Motor neuron (in vitro differentiated cells): ENCODE measurements at regions not wholly inside any gene's neighbourhood (a gene's known extent, or its start where the extent isn't known, plus 50 kb on each side); places are given as distances from the start of the nearest gene placed in this dataset.

Experiments used
- ATAC-seq, 8 experiments: fragments of 200-7000 bp; cut with Tn5 transposase; replicated peaks in 6 of 8; 2 replicates each; pipeline ENCODE4 v1.8.0; 2021; ENCODE audit warnings: mild to moderate bottlenecking in 8 of 8, moderate library complexity in 8 of 8
- H3K27ac ChIP-seq, 2 donors: fragments of 250-450 bp; sonication (Bioruptor Pico); 2 replicates each; pipeline ENCODE4 v1.9.0; 2021; ENCODE audit warnings: antibody characterized with exemption in 2 of 2, mild to moderate bottlenecking in 2 of 2, moderate library complexity in 1 of 2
- H3K4me1 ChIP-seq, 2 donors: fragments of 250-450 bp; sonication (Bioruptor Pico); replicated peaks in 1 of 2; 2 replicates each; pipeline ENCODE4 v1.6.1; 2021; ENCODE audit warnings: antibody characterized with exemption in 2 of 2, mild to moderate bottlenecking in 2 of 2, moderate library complexity in 1 of 2
- H3K4me3 ChIP-seq, 5 donors: fragments of 250-450 bp; sonication (Bioruptor Pico); 2 replicates each; pipeline ENCODE4 v1.9.0; 2021; ENCODE audit warnings: antibody characterized with exemption in 5 of 5, mild to moderate bottlenecking in 5 of 5, moderate library complexity in 4 of 5
- WGBS, 10 experiments: fragments of 450-650 bp; shearing (Covaris generic); methylation state at CpG; one replicate each; pipeline ENCODE4 v1.0.0; 2022; 5-methylcytosine and 5-hydroxymethylcytosine counted together
- in situ Hi-C, 9 experiments: fragments of 400-800 bp; cut with MboI; loops; one replicate each; pipeline ENCODE4 v1.15.0; 2021; ENCODE audit warnings: low sequenced_read_pairs in 9 of 9, low pct_unique_long_range_greater_than_20kb in 2 of 9; ENCODE audit not compliant: unreplicated experiment in 9 of 9

GRCh38 chr15:98375513-98376340 lies 272.6 kb upstream of the IGF1R start:
- ATAC-seq = no peak
- in situ Hi-C loops = no loop called here
- WGBS, 10 experiments = 10 to 100% (median 76%) methylated on average over 1 to 7 of the region's 7 CpGs; no CpG with 5 or more reads in 1 of the 10 experiments

GRCh38 chr15:98380721-98381120 lies 267.6 kb upstream of the IGF1R start:
- ATAC-seq = no peak
- H3K4me3 ChIP-seq = no peak overlapping the region
- no peaks in the 10 kb centered on the region for H3K4me1 ChIP-seq
- WGBS, 10 experiments = 13 to 100% (median 59%) methylated on average over 1 to 3 of the region's 3 CpGs; no CpG with 5 or more reads in 2 of the 10 experiments
- in situ Hi-C loops = no loop called here
- no peak overlapping the region for H3K27ac ChIP-seq

More at GRCh38 chr15:98375513-98376340, 272.6 kb upstream of the IGF1R start:
- Histone ChIP-seq H3K27ac (no peak overlapping the region), H3K4me3 (no peak overlapping the region), H3K4me1 (no peaks in the 10 kb centered on the region)

GRCh38 chr15:98381446-98381845 lies 266.9 kb upstream of the IGF1R start:
- ATAC-seq = no peak
- Histone ChIP-seq H3K27ac (no peak overlapping the region), H3K4me3 (no peak overlapping the region), H3K4me1 (no peaks in the 10 kb centered on the region)
- in situ Hi-C loops = no loop called here
- WGBS, 10 experiments = 0 to 90% (median 13%) methylated on average over 1 to 2 of the region's 2 CpGs; no CpG with 5 or more reads in 5 of the 10 experiments

GRCh38 chr15:98382139-98382538 lies 266.2 kb upstream of the IGF1R start:
- Histone ChIP-seq H3K4me1 (no peaks in the 10 kb centered on the region), H3K27ac (no peak overlapping the region), H3K4me3 (no peak overlapping the region)
- no peak for ATAC-seq
- in situ Hi-C loops = no loop called here
- 6 to 94% (median 55%) methylated on average over 1 to 5 of the region's 6 CpGs; no CpG with 5 or more reads in 2 of the 10 experiments for WGBS, 10 experiments

GRCh38 chr15:98383571-98383970 lies 264.8 kb upstream of the IGF1R start:
- H3K4me3 ChIP-seq = no peak overlapping the region
- 0 to 100% (median 63%) methylated on average over 1 to 2 of the region's 2 CpGs; no CpG with 5 or more reads in 2 of the 10 experiments for WGBS, 10 experiments
- H3K4me1 ChIP-seq = no peaks in the 10 kb centered on the region
- in situ Hi-C loops = no loop called here
- no peak for ATAC-seq
- H3K27ac ChIP-seq = no peak overlapping the region

- in situ Hi-C loops = no loop called here
- Histone ChIP-seq H3K27ac (no peak overlapping the region), H3K4me3 (no peak overlapping the region), H3K4me1 (no peaks in the 10 kb centered on the region)
- no peak for ATAC-seq
- WGBS, 10 experiments = 0 to 95% (median 70%) methylated on average over 3 to 9 of the region's 9 CpGs
These were observed 263.9 kb upstream of the IGF1R start for GRCh38 chr15:98384328-98385029.

GRCh38 chr15:98385752-98386381 lies 262.5 kb upstream of the IGF1R start:
- Histone ChIP-seq H3K4me1 (no peaks in the 10 kb centered on the region), H3K4me3 (no peak overlapping the region), H3K27ac (no peak overlapping the region)
- 0 to 100% (median 84%) methylated on average over 1 to 9 of the region's 11 CpGs; no CpG with 5 or more reads in 1 of the 10 experiments for whole genome bisulfite sequencing, 10 experiments
- in situ Hi-C loops = no loop called here
- no peak for ATAC-seq

GRCh38 chr15:98386561-98386960 lies 261.8 kb upstream of the IGF1R start:
- in situ Hi-C loops = no loop called here

GRCh38 chr15:98387866-98388265 lies 260.5 kb upstream of the IGF1R start:
- Histone ChIP-seq H3K4me1 (no peaks in the 10 kb centered on the region), H3K27ac (no peak overlapping the region), H3K4me3 (no peak overlapping the region)
- 0 to 88% (median 58%) methylated on average over 1 to 2 of the region's 2 CpGs; no CpG with 5 or more reads in 3 of the 10 experiments for WGBS, 10 experiments
- no peak for ATAC-seq
- in situ Hi-C loops = no loop called here

More at GRCh38 chr15:98386561-98386960, 261.8 kb upstream of the IGF1R start:
- 10 to 93% (median 71%) methylated on average over 1 to 5 of the region's 8 CpGs for WGBS, 10 experiments
- no peak overlapping the region for H3K27ac ChIP-seq
- no peaks in the 10 kb centered on the region for H3K4me1 ChIP-seq
- no peak for ATAC-seq
- H3K4me3 ChIP-seq = no peak overlapping the region

- ATAC-seq = no peak
- WGBS, 10 experiments = 47 to 96% (median 88%) methylated on average over 1 to 7 of the region's 7 CpGs
- H3K4me1 ChIP-seq = no peaks in the 10 kb centered on the region
- no peak overlapping the region for H3K4me3 ChIP-seq
- in situ Hi-C loops = no loop called here
- no peak overlapping the region for H3K27ac ChIP-seq
These were observed 257.3 kb upstream of the IGF1R start for GRCh38 chr15:98390946-98391530.

GRCh38 chr15:98391568-98391967 lies 256.8 kb upstream of the IGF1R start:
- no peak overlapping the region for H3K4me3 ChIP-seq
- in situ Hi-C loops = no loop called here
- no peak for ATAC-seq
- H3K27ac ChIP-seq = no peak overlapping the region
- no peaks in the 10 kb centered on the region for H3K4me1 ChIP-seq
- WGBS, 10 experiments = 0 to 91% (median 70%) methylated on average over 1 to 7 of the region's 7 CpGs; no CpG with 5 or more reads in 2 of the 10 experiments

GRCh38 chr15:98393471-98393870 lies 254.9 kb upstream of the IGF1R start:
- in situ Hi-C loops = no loop called here
- ATAC-seq = no peak
- WGBS, 10 experiments = 7 to 96% (median 72%) methylated on average over 2 to 9 of the region's 9 CpGs; no CpG with 5 or more reads in 2 of the 10 experiments
- peaks cover 3 to 14% of the 10 kb centered on the region in 2 donors for H3K4me1 ChIP-seq
- H3K4me3 ChIP-seq = no peak overlapping the region
- no peak overlapping the region for H3K27ac ChIP-seq

GRCh38 chr15:98394546-98394945 lies 253.8 kb upstream of the IGF1R start:
- in situ Hi-C loops = no loop called here
- 30 to 84% (median 62%) methylated on average over 2 to 10 of the region's 10 CpGs; no CpG with 5 or more reads in 1 of the 10 experiments for WGBS, 10 experiments
- no peak for ATAC-seq
- Histone ChIP-seq H3K4me1 (peaks cover 5 to 17% of the 10 kb centered on the region in 2 donors), H3K4me3 (no peak overlapping the region), H3K27ac (no peak overlapping the region)
